DND-41 (cell line): ENCODE measurements at regions not wholly inside any gene's neighbourhood (a gene's known extent, or its start where the extent isn't known, plus 50 kb on each side); places are given as distances from the start of the nearest gene placed in this dataset.

Experiments used
- CTCF ChIP-seq: IDR thresholded peaks from 2 replicates; pipeline ENCODE4 v1.5.1; 2012; ENCODE audit warnings: borderline replicate concordance, low read length, moderate library complexity, mild to moderate bottlenecking; ENCODE audit not compliant: poor library complexity, severe bottlenecking; ENCODE audit errors: extremely low read depth
- EZH2 ChIP-seq: IDR thresholded peaks from 3 replicates; pipeline ENCODE4 v1.6.1; 2012; ENCODE audit warnings: borderline replicate concordance, low read depth, mild to moderate bottlenecking, moderate library complexity, low read length, inconsistent platforms; ENCODE audit not compliant: severe bottlenecking

GRCh38 chr1:69451196-69451595 lies 116.5 kb upstream of the LRRC7 start:
- no peak for TF ChIP-seq CTCF
- no peak for TF ChIP-seq EZH2
